Mesenchymal stem cell (in vitro differentiated cells and primary cell): ENCODE measurements at regions not wholly inside any gene's neighbourhood (a gene's known extent, or its start where the extent isn't known, plus 50 kb on each side); places are given as distances from the start of the nearest gene placed in this dataset.
A peak's percentile ranks its signal among the peaks of the same experiment; 100 is the strongest.

Source experiments
- DNase-seq: peaks from one replicate; pipeline ENCODE4 v3.0.0-alpha.2; 2013
- H2AFZ ChIP-seq: one replicate; pipeline ENCODE4 v1.6.1; 2013; ENCODE audit warnings: low read depth, mild to moderate bottlenecking, control low read depth, inconsistent platforms, low read length, moderate library complexity
- H2AK5ac ChIP-seq: 2 replicates; pipeline ENCODE4 v1.6.1; 2013; ENCODE audit warnings: low read length, moderate library complexity, mild to moderate bottlenecking, inconsistent platforms; ENCODE audit not compliant: severe bottlenecking
- H2BK120ac ChIP-seq: one replicate; pipeline ENCODE4 v1.6.1; 2013; ENCODE audit warnings: low read depth, mild to moderate bottlenecking, inconsistent platforms, low read length, moderate library complexity
- H2BK12ac ChIP-seq, 2 experiments: one replicate each; pipeline ENCODE4 v1.6.1; 2013; ENCODE audit warnings: inconsistent platforms in 2 of 2, low read length in 2 of 2, mild to moderate bottlenecking in 2 of 2, moderate library complexity in 2 of 2, control low read depth in 1 of 2
- H2BK15ac ChIP-seq: one replicate; pipeline ENCODE4 v1.6.1; 2013; ENCODE audit warnings: mild to moderate bottlenecking, low read depth, inconsistent platforms; ENCODE audit not compliant: poor library complexity, severe bottlenecking
- H2BK5ac ChIP-seq: 2 replicates; pipeline ENCODE4 v1.6.1; 2013; ENCODE audit warnings: low read depth, mild to moderate bottlenecking, low read length, control low read depth, inconsistent platforms; ENCODE audit not compliant: poor library complexity, severe bottlenecking
- H3K14ac ChIP-seq, 2 experiments: one replicate each; pipeline ENCODE4 v1.6.1; 2013; ENCODE audit warnings: inconsistent platforms in 2 of 2, low read length in 2 of 2, control low read depth in 1 of 2, mild to moderate bottlenecking in 1 of 2, moderate library complexity in 1 of 2
- H3K18ac ChIP-seq, 2 experiments: one replicate each; pipeline ENCODE4 v1.6.1; 2013; ENCODE audit warnings: inconsistent platforms in 2 of 2, low read length in 2 of 2, control low read depth in 1 of 2, low read depth in 1 of 2, mild to moderate bottlenecking in 1 of 2
- H3K23ac ChIP-seq, 2 experiments: one replicate each; pipeline ENCODE4 v1.6.1; 2013; ENCODE audit warnings: inconsistent platforms in 2 of 2, low read length in 2 of 2, mild to moderate bottlenecking in 2 of 2, moderate library complexity in 2 of 2, control low read depth in 1 of 2
- H3K27ac ChIP-seq: 2 replicates; pipeline ENCODE4 v1.5.1; 2013; ENCODE audit warnings: mild to moderate bottlenecking, moderate library complexity, low read length, control low read depth, inconsistent platforms; ENCODE audit not compliant: poor library complexity, severe bottlenecking
- H3K27me3 ChIP-seq, 2 experiments: 2 replicates each; pipeline versions ENCODE4 v1.6.1 to v1.7.0; 2013; ENCODE audit warnings: low read length in 2 of 2, mild to moderate bottlenecking in 2 of 2, moderate library complexity in 2 of 2, control low read depth in 1 of 2, inconsistent platforms in 1 of 2; ENCODE audit not compliant: control insufficient read depth in 1 of 2, insufficient read depth in 1 of 2
- H3K36me3 ChIP-seq, 2 experiments: 2 replicates each; pipeline versions ENCODE4 v1.6.1 to v1.7.0; 2013; ENCODE audit warnings: low read length in 2 of 2, control low read depth in 1 of 2, inconsistent platforms in 1 of 2, low read depth in 1 of 2, mild to moderate bottlenecking in 1 of 2; ENCODE audit not compliant: insufficient read depth in 2 of 2, control insufficient read depth in 1 of 2
- H3K4ac ChIP-seq, 2 experiments: one replicate each; pipeline ENCODE4 v1.6.1; 2013; ENCODE audit warnings: inconsistent platforms in 2 of 2, low read length in 2 of 2, mild to moderate bottlenecking in 2 of 2, moderate library complexity in 2 of 2, control low read depth in 1 of 2, low read depth in 1 of 2
- H3K4me1 ChIP-seq: 2 replicates; pipeline ENCODE4 v1.6.1; 2013; ENCODE audit warnings: low read depth, low read length, control low read depth; ENCODE audit not compliant: control insufficient read depth, insufficient read depth
- H3K4me2 ChIP-seq: 2 replicates; pipeline ENCODE4 v1.6.1; 2013; ENCODE audit warnings: low read length, mild to moderate bottlenecking, inconsistent platforms; ENCODE audit not compliant: poor library complexity, severe bottlenecking
- H3K4me3 ChIP-seq, 2 experiments: 2 replicates each; pipeline versions ENCODE4 v1.5.1 to v1.7.0; 2013; ENCODE audit warnings: low read length in 2 of 2, mild to moderate bottlenecking in 2 of 2, control low read depth in 1 of 2, low read depth in 1 of 2; ENCODE audit not compliant: insufficient read depth in 1 of 2
- H3K79me1 ChIP-seq: replicated peaks from 2 replicates; pipeline ENCODE4 v1.6.1; 2013; ENCODE audit warnings: mild to moderate bottlenecking, control low read depth, low read length, inconsistent platforms; ENCODE audit not compliant: poor library complexity, severe bottlenecking
- H3K9ac ChIP-seq: 2 replicates; pipeline ENCODE4 v1.7.0; 2013; ENCODE audit warnings: mild to moderate bottlenecking, low read length, moderate library complexity
- H3K9me3 ChIP-seq: 2 replicates; pipeline ENCODE4 v1.7.0; 2013; ENCODE audit warnings: mild to moderate bottlenecking, low read length; ENCODE audit not compliant: control insufficient read depth
- H4K8ac ChIP-seq: one replicate; pipeline ENCODE4 v1.6.1; 2013; ENCODE audit warnings: inconsistent platforms, mild to moderate bottlenecking, low read length, moderate library complexity
- H4K91ac ChIP-seq: one replicate; pipeline ENCODE4 v1.6.1; 2013; ENCODE audit warnings: mild to moderate bottlenecking, low read length, inconsistent platforms
- WGBS: methylation state at CpG from one replicate; pipeline ENCODE4 v1.1.7; 2013; ENCODE audit warnings: mixed read lengths; 5-methylcytosine and 5-hydroxymethylcytosine counted together

- Histone ChIP-seq H2BK15ac (no peak overlapping the region), H3K4ac (no peak overlapping the region), H4K8ac (no peak overlapping the region), H3K4me1 (peaks cover 13% of the 10 kb centered on the region), H3K4me3 (no peak overlapping the region), H3K27ac (no peak overlapping the region), H3K9ac (no peak overlapping the region), H2AFZ (no peak overlapping the region), H4K91ac (no peak overlapping the region), H2BK12ac (no peak overlapping the region), H3K18ac (no peak overlapping the region), H3K36me3 (no peaks in the 10 kb centered on the region), H2AK5ac (peak overlapping the region; percentile 94), H2BK120ac (no peak overlapping the region), H3K79me1 (no peaks in the 10 kb centered on the region), H3K27me3 (no peaks in the 10 kb centered on the region), H3K14ac (no peak overlapping the region), H2BK5ac (peak overlapping the region; percentile 73), H3K9me3 (no peaks in the 10 kb centered on the region), H3K23ac (no peak overlapping the region), H3K4me2 (no peak overlapping the region)
- WGBS: 87% methylated on average over 7 of the region's 7 CpGs
- no peak for DNase-seq
These were observed 112.9 kb upstream of the TLL1 start for GRCh38 chr4:165760182-165760581.

- WGBS: no CpG with 5 or more reads among the region's 1 CpG
- H3K27me3 ChIP-seq: no peaks in the 10 kb centered on the region
These were observed 111.1 kb upstream of the TLL1 start for GRCh38 chr4:165761963-165762362.

GRCh38 chr4:165763640-165764039, 109.4 kb upstream of the TLL1 start:
- 91% methylated on average over 2 of the region's 2 CpGs for WGBS

More at GRCh38 chr4:165761963-165762362, 111.1 kb upstream of the TLL1 start:
- Histone ChIP-seq H3K18ac (no peak overlapping the region), H3K9me3 (no peaks in the 10 kb centered on the region), H3K4ac (no peak overlapping the region), H2AK5ac (no peak overlapping the region), H3K4me2 (no peak overlapping the region), H3K14ac (no peak overlapping the region), H2BK12ac (no peak overlapping the region), H2BK15ac (no peak overlapping the region), H2AFZ (no peak overlapping the region), H2BK120ac (no peak overlapping the region), H3K9ac (no peak overlapping the region), H3K79me1 (no peaks in the 10 kb centered on the region), H4K8ac (no peak overlapping the region), H3K36me3 (no peaks in the 10 kb centered on the region), H3K4me1 (peaks cover 13% of the 10 kb centered on the region), H2BK5ac (no peak overlapping the region), H3K4me3 (no peak overlapping the region), H3K27ac (peak overlapping the region; percentile 69), H4K91ac (no peak overlapping the region), H3K23ac (no peak overlapping the region)
- no peak for DNase-seq

GRCh38 chr4:165765053-165765452, 108.0 kb upstream of the TLL1 start:
- DNase-seq: no peak
- Histone ChIP-seq H2AFZ (no peak overlapping the region), H2BK12ac (no peak overlapping the region), H2BK120ac (no peak overlapping the region), H4K8ac (no peak overlapping the region), H2AK5ac (no peak overlapping the region), H4K91ac (no peak overlapping the region), H3K4me1 (peaks cover 11% of the 10 kb centered on the region), H3K4ac (no peak overlapping the region), H3K27ac (peak overlapping the region; percentile 59), H3K23ac (no peak overlapping the region), H3K18ac (no peak overlapping the region), H2BK15ac (no peak overlapping the region), H3K27me3 (no peaks in the 10 kb centered on the region), H3K9me3 (no peaks in the 10 kb centered on the region), H3K4me2 (no peak overlapping the region), H3K79me1 (no peaks in the 10 kb centered on the region), H2BK5ac (no peak overlapping the region), H3K4me3 (no peak overlapping the region), H3K36me3 (no peaks in the 10 kb centered on the region), H3K14ac (no peak overlapping the region), H3K9ac (no peak overlapping the region)
- WGBS: 83% methylated on average over 1 of the region's 1 CpG

More at GRCh38 chr4:165763640-165764039, 109.4 kb upstream of the TLL1 start:
- Histone ChIP-seq H3K4me1 (peaks cover 13% of the 10 kb centered on the region), H2BK5ac (peak overlapping the region; percentile 24), H4K8ac (no peak overlapping the region), H3K9ac (no peak overlapping the region), H3K18ac (no peak overlapping the region), H4K91ac (no peak overlapping the region), H3K4ac (no peak overlapping the region), H2BK120ac (no peak overlapping the region), H3K79me1 (no peaks in the 10 kb centered on the region), H2AFZ (no peak overlapping the region), H3K4me3 (no peak overlapping the region), H3K9me3 (no peaks in the 10 kb centered on the region), H3K14ac (no peak overlapping the region), H3K27me3 (no peaks in the 10 kb centered on the region), H3K4me2 (no peak overlapping the region), H3K36me3 (no peaks in the 10 kb centered on the region), H3K23ac (no peak overlapping the region), H3K27ac (peak overlapping the region; percentile 78), H2BK12ac (no peak overlapping the region), H2AK5ac (no peak overlapping the region), H2BK15ac (no peak overlapping the region)
- DNase-seq: no peak
